HG03064 (cell line): ENCODE measurements at regions not wholly inside any gene's neighbourhood (a gene's known extent, or its start where the extent isn't known, plus 50 kb on each side); places are given as distances from the start of the nearest gene placed in this dataset.
A peak's percentile ranks its signal among the peaks of the same experiment; 100 is the strongest.
"Not testable (repeated sequence)": the region's sequence is repeated elsewhere in the genome, so short reads cannot be mapped to it uniquely, and the experiment has no call there.

Source experiments
- ATAC-seq: cut with Tn5 transposase; IDR thresholded peaks from one replicate; pipeline ENCODE4 v1.9.1; 2021; ENCODE audit warnings: low read depth; ENCODE audit not compliant: unreplicated experiment

DNA sequence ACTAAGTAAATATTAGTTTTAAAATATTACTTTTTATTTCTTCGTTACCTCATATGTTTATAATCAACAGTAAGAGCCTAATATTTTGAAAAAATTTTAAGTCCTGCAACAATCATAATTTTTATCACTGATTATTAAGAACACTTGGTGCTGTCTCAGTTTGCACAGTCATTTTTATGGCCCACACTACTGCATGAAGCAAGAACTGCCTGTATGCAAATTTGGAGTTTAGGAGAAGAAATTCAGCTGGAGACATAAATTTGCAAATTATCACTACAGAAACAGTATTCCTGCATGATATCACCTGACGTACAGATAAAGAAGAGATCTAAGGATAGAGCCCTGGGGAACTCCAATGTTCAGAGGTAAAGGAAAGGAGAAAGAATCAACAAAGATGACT lies 144.1 kb upstream of the RBBP8 start:
- no peak for ATAC-seq

DNA sequence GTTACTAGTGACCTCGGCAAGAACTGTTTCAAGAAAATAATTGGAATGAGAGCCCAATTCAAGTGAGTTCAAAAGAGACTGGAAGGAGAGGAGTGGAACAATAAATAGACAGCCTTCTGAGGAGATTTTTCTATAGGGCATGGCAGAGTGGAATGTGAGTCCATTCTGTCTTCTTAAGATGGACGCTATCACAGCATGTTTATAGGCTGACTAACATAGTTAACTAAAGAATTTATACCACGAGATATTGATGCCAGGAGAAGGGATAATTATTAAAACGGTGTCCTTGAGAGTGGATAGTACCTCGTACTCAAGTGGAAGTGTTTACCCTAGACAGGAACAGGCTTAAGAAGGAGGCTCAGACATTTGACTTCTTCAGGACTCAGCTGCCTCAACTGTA lies 143.5 kb upstream of the RBBP8 start:
- ATAC-seq = no peak

DNA sequence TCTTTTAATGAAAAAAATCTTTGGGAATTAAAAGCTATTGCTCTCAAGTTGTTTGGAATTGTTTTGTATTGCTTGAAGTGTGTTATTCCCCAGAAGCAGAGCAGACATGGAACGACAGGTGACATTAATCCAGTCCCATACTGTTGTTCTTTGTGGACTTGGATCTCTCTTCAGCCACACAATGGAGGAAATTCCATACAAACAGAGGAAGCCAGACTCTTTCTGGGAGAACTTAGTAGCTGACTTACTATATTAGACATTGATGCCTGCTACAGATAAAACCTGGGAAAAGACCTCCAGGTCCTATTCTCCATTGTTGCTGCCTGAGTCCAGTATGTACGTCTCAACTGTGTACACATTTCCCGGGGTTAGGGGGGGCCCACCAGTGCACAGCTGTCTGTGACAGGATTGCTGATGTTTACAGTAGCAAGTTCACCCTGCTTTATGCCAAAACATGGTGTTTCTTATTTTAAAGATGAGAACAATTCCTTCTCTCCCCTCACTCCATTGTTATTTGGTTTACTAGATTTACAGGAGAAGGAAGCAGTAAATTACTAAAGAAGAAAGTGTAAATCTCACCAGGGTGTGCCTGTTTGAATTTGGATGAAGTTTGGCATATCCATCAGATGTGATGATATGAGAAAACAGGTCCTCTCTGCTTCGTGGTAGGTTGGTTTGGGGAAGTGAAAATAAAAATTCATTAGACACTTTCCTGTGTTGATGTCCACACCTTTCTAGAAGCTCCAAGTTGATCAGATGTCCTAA lies 142.4 kb upstream of the RBBP8 start:
- ATAC-seq = no peak

DNA sequence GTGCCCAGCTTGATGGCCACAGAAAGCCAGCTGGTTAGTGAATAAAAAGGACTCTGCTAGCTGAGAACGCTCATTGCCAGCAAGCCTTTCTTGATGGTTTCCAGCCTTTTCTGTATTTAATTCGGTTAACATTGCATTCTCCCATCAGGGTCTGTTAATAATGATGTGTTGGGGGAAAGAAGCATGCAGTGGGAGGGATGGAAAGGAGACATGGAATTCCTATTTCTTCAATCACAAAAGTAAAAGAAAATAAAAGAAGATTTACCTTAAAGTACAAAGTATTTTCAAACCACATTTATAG lies 141.9 kb upstream of the RBBP8 start:
- ATAC-seq = no peak

DNA sequence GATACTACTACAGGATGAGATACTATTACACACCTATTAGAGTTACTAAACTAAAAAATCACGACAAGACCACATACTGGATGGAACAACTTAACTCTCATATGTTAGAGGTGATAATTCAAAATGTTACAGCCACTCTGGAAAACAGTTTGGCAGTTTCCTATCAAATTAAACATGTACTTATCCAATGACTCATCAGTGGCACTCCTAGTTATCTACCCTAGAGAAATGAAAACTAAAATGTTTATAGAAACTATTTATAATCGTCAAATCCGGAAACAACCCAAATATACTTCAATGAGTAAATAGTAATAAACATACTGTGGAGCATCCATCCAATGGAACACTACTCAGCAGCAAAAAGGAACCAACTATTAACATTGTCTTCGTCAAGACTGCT lies 137.0 kb upstream of the RBBP8 start:
- no peak for ATAC-seq

DNA sequence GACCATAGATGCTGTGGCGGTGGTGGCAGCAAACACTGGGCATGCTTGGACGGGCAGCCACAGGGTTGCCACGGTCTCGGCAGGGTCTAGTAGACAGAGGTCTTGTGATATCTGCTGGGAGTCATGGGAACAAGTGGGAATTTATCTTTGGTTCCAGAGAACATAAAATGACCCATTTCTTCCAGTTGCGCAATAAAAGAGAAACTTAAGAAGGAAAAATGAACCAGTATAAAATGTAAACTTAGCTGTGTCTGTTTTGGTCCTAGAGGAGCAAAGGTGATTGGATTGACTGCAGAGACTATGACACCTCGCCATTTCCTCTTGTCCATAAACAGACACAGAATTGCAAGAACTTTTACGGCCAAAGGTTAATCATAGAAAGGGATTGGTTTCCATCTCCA lies 132.6 kb upstream of the RBBP8 start:
- no peak for ATAC-seq

DNA sequence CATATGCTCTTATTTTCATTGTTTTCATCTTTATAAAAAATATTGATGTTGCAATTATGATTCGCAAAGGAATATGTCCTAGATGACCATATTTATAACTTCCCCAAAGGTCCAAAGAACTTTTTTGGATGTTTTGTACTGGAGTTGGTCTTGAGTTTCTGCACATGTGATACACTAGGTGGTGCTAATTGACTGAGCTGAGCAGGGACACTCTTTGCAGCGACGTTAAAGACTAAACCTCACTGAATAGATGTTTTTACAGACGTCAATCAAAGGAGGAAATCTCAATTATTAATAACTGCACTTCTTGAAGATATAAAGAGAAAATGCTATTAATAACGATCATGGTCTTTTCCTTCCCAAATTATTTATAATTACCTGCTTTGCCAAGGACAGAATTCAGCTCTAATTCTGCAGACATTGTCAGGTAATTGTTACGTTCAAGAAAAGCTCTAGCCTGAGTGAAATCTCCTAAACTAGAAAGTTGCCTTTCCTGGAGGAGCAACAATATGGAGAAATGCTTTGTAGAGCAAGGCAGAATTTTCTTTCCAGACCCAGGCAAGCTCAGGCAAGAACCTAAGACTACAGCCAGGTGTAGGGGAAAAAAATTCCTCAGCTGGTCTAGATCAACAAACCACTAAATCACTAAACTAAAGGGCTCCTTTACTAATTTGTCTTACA lies 119.3 kb upstream of the RBBP8 start:
- no peak for ATAC-seq

DNA sequence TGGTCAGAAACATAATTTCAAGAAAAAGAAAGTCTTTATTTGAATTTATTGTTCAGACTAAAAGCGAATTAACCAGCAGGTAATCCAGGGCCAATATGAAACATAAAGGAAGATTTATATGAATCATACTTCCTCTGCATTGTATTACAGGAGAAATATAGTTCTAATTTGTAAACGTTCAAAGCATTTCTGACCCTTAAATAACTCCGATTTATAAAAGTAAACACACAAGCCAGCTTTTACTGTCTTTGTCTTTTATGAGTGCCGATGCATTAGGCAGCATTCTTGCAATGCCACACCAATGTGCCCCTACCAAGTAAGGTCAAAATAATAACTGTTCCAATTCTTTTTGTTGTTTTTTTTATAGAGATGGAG lies 118.8 kb upstream of the RBBP8 start:
- ATAC-seq = no peak

DNA sequence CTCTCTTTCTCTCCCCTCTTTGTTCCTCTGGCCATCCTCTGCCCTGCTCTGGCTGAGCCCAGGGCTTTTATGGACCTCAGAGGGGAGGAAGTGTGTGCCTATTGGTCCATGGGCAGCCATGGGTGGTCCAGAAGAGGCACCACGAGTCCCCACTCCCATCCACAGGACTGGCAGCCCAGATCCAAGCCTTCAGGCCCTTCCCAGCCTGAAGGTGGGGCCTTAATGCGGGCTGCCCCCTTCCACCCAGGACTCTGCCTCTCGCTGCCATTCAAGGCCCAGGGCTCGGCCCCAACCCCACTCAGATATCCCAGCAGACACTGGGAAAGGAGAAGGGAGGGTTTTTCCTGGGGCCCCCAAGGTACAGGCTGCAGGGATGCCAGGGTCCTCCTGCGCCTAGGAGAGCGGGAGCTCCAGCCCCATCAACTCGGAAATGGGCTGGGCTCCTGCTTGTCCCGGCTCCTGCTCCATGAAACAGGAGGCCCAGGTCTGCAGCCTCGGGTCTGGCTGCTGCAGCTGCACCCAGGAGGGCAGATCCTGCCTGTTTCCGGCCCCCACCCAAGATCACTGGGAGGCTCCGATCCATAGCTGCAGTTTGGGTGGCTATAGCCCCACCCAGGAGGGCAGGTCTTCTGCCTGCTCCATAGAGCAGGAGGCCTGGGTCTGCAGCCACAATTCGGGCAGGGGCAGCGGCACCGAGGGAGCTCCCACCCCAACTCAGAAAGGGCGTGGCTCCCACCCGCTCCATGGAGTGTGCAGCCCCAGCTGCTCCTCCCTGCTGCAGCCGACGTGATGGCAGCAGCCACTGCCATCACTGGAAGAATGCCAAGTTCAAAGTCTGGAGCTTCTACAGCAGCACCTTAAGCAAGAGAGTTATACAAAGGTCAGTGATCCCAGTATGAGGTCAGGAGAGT lies 116.6 kb upstream of the RBBP8 start:
- ATAC-seq = no peak

DNA sequence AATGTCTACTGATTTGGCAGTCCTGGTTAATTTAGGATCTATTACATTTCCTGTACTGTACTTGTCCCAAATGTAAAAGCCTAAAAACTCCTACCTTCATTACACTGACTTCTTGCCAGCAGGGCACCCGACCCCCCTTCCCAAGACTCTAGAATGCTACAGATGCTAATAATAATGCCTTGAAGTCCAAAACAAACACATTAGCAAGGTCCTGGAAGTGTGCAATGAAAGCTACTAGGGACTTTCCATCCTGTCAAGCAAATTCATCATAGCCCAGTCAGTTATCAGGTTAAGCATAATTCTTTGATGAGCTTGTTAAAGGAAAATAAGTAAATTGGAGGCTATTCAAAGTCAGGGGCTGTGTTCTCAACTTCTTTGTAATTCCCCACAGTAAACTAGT lies 115.3 kb upstream of the RBBP8 start:
- ATAC-seq = no peak

DNA sequence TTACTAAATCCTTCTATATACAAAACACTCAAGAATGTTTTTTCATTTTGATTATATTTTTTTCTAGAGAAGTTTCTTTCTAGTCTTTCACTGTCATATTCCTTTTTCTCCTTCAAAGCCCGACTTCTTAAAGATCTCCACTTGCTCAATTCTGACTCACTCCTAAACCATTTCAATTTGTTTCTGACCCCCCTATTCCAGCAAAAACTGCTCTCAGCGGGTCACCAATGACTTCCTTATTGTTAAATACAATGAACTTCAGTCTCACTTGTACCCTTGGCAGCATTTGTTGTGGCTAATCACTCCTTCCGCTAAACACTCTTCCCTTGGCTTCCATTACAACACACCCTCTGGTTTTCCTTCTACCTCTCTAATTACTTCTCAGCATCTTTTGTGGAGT lies 111.1 kb upstream of the RBBP8 start:
- ATAC-seq = no peak

DNA sequence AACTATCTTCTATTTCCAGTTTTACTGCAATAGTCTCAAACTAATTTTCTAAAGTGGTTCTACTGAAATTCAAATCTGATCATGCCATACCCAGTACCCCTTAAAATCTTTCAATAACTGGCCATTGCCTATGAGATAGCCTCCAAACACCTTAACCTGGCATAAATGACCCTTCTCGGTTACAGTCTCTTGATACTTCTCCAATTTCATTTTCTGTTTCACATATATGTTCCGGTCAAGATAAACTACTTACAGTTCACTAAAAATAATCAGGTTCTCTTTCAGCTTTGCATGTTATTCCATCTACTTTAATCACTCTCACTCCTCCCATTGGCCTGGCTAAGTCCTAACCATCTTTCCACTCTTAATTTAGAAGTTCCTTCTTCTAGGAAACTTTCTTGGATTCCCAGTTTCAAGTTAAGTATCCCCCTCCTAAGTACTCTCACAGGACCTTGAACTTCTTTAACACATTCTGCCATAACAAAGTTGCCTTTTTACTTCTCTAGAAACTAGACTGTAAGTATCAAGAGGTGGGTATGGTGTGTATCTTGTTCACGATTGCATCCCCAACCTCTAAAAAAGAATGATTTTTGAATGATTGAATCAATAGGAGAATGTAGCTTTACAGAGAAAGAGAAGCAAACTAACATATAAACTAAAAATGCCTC lies 110.2 kb upstream of the RBBP8 start:
- peak; percentile 87 for ATAC-seq

DNA sequence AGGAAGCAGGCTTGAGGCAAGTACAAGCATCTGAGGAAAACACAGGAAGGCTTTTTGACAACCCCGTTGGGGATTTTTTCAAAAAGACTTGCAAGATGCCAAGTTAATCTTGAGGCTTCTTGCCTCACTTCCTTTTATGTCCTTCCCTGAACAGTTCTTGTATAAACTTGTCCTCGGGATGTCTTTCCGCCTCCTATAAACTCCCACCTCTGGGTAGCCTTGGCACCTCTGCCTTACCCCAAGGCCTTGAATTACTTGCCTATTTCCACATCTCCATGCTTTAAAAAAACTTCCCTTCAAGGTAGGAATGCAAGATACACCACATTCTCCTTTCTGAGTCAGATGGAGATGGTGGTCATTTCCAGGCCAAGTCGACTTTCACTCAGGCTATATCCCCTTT lies 106.4 kb upstream of the RBBP8 start:
- ATAC-seq = no peak

DNA sequence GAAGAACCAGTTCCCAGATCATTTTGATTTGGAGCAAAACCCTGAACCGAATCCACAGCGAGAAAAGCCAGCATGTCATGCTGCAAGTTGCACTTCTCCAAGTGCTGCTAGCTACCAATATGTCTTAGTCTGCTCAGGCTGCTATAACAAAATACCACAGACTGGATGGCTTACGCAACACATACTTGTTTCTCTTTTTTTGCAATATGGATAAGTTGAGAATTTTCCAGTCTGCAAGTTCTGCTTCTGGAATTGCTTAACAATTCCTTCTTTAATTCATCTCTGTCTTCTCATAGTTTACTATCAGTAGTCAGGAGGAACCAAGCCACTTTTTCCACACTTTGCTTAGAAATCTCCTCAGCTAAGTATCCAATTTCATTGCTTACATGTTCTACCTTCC lies 105.9 kb upstream of the RBBP8 start:
- ATAC-seq = no peak

DNA sequence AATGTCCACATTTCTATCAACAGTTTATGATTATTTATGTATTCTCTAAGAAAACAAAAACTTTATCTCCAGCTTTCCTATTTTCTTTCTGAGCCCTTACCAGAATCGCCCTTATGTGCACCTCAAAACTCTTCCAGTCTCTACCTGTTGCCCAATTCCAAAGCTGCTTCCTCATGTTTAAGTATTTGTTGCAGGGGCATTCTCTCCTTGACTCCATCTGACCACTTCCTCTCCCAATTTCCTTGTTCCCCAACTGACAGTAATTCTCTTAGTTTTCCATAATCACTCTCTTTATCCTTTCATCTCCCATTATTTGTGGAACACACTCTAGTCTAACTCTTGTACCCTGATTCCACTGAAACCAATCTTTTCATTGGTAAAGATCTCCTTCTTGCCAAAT lies 105.4 kb upstream of the RBBP8 start:
- ATAC-seq = no peak

DNA sequence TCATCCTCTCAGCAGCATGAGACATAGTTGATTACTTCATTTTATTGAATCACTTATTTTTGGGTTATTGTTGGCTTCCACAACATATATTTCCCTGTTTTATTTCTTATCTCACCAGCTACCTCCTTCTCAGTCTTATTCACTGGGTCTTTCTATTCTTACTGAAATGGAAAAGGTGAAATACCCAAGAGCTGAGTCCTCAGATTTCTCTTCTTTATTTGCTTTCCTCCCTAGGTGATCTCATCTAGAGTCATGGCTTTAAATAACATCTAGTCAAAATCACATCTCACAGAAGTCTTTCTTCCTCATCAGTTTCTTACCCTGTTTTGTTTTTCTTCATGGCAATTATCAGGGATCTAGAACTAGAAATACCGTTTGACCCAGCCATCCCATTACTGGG lies 105.0 kb upstream of the RBBP8 start:
- ATAC-seq = no peak

DNA sequence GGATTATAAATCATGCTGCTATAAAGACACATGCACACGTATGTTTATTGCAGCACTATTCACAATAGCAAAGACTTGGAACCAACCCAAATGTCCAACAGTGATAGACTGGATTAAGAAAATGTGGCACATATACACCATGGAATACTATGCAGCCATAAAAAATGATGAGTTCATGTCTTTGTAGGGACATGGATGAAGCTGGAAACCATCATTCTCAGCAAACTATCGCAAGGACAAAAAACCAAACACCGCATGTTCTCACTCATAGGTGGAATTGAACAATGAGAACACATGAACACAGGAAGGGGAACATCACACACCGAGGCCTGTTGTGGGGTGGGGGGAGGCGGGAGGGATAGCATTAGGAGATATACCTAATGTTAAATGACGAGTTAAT lies 104.5 kb upstream of the RBBP8 start:
- not testable (repeated sequence) for ATAC-seq

DNA sequence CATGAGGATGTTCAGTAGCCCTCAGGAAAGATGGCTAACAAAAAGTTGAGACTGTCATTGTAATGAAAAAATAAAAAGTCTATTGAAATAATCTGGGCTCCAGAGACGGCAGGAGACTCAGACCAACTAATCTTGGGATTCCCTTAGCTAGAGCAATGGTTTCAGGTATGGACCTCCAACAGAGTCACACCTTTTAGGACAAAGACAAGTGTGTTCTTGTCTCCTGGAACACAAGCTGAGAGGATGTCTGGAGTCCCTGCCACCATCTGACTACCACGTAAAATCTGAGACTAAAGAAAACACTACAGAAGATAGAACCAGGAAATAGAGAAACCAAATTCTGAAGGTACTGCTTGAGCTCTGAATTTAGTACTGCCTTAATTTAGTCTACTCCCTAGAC lies 103.3 kb upstream of the RBBP8 start:
- ATAC-seq = no peak

DNA sequence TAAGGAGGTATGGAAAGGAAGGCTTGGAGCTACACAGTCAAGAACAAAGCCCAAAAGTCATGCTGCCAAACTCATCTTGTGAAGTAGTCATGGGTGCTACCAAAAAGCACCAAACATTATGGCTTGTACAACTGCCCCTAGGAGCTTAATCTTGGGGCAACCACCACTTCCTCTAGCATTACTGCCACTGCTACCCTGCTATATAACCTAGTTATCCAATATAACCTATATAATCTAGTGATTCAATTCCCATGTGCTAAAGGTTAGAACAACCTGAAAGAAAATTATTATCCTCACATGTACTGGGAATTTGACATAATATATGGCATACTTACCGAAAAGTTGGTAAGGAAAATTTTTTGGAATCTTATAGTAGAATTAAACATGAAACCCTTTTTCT lies 102.6 kb upstream of the RBBP8 start:
- ATAC-seq = no peak

DNA sequence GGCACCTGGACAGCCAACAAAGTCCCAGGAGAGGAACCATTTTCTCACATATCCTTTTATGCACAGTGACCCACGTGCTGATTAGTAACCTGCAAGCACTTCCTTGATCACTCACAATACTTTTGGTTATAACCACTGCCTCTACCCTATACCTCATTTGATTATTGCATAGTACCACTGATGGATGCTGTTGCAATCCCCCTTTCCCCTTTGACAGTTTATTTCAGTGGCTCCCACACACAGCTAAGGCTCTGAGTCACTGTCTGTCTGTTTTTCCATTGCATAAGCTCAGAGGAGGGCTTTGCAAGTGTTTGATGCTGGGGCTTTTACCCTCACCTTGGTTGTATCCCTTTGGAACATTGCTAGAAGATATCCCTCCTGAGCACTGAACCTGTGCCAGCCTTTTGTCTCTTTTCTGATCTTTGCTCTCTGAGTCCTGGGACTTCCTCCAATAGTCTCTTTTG lies 101.7 kb upstream of the RBBP8 start:
- ATAC-seq = no peak

DNA sequence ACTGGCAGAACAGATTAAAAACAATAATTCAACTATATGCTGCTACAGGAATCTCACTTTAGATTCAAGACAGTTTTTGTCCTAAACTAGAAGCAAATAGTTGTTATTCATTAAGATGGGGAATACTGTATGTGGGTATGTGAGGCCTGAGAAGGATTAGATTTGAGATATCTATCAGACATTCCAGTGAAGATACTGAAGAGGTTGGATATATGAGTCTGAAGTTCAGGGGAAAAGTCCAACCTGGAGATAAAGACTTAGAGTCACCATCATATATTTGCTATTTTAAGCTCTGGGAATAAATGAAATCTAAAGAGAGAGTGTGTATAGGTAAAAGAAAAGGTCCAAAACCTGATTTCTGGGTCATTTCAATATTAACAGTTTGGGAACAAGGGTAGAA lies 96.2 kb upstream of the RBBP8 start:
- no peak for ATAC-seq
